IPS-NIHi11 (cell line): ENCODE measurements at regions not wholly inside any gene's neighbourhood (a gene's known extent, or its start where the extent isn't known, plus 50 kb on each side); places are given as distances from the start of the nearest gene placed in this dataset.

Experiments
- DNase-seq: peaks from one replicate; pipeline ENCODE4 v3.0.0; 2012; ENCODE audit warnings: mixed read lengths, low spot score

GRCh38 chr1:5379176-5379759, 613.0 kb downstream of the NPHP4 start:
- DNase-seq: no peak

DNA sequence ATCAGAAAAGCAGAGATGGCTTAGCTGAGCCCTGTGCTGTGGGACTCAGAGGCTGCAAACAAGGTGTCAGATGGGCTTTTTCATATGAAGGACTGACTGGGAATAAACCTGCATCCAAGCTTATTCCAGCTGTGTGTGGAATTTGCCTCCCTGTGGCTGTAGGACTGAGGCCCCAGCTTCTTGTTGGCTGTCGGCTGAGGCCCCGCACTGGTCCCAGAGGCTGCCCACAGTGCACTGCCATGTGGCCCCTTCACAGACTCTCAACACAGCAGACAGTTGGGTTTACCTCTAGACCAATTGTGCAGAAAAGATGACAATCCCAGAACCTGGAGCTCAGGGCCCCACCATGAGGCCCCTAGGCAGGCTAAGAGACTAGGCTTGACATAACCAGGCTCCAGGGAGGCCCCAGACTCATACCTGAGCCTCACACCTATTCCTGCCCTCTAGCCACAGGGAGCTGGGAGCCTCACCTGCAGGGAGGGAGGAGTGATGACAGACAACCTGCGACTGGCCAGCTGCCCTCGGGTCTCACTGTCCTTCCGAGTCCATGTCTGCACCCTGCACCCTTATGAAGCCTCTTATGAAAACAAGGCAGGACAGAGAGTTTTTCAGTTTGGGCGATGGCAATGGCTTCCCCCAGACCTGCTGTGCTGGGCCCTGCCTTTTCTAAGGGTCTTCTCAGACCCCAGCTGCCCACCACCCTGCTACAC, 615.5 kb downstream of the NPHP4 start:
- no peak for DNase-seq

DNA sequence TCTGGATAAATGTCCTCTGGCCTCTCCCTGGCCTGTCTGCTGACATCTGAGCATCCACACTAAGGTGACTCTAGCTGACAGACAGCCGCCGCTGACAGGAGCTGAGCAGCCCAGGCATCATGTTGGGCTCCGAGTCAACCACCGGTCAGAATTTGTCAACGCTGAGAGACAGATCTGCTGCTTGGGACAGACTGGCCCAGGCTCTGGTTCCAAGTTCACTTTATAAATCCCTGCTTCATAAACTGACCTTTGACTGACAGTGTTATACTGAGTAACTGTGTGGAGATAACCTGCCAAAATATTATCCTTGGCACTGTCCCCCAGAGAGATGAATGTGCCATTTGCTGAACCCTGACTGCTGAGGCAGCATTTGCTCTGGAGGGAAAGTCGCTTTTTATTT, 616.7 kb downstream of the NPHP4 start:
- no peak for DNase-seq

GRCh38 chr1:5374192-5374591, 618.0 kb downstream of the NPHP4 start:
- DNase-seq: no peak

DNA sequence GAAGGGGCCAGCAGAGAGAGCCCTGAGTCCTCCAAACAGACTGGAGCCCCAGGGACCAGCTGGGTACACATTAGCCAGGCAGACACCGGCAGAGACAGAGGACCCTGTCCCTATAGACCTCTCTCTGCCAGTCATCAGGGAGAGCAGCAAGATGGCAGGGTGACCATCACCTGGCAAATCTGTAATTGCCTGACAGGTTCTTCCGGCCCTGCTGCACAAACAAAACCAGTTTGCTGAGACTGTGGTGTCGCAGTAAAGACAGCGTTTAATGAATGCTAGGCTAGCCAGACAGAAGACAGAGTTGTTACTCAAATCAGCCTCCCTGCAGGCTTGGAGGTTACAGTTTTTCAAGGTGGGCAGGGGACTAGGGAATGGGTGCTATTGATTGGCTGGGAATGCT, 618.9 kb downstream of the NPHP4 start:
- DNase-seq: no peak

- DNase-seq: no peak
These were observed 621.0 kb downstream of the NPHP4 start for GRCh38 chr1:5371270-5371669.

DNA sequence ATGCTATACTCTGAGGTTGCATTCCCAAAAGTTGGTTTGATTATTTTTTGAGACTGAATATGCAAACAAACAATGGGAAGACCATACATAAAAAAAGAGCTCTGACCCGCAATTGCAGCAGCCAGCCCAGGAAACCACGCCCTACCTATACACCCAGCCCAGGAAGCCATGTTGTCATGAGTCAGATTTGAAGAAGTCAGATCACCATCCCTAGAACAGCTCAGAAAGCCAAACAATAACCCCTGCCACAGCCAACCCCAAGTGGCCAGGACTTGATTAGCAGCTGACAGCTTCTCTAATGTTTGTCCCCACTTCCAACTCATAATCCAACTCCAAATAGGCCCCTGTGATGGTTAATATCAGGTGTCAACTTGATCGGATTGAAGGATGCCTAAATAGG, 621.9 kb downstream of the NPHP4 start:
- no peak for DNase-seq

DNA sequence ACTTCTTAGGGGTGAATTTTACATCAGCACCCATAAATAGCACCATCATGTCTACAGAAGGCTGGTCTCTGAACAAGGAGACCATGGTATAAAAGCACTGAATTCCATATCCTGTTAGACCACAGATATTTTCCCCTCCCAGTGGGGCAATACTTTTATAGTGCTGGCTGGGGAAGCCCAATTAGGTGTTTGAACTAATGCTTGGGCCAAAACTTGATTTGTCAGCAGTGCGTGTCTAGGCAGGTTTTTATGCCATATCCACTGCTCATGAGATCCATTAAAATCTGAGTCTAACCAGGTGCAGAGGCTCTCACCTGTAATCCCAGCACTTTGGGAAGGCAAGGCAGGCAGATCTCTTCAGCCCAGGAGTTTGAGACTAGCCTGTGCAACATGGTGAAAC, 623.0 kb downstream of the NPHP4 start:
- no peak for DNase-seq

DNA sequence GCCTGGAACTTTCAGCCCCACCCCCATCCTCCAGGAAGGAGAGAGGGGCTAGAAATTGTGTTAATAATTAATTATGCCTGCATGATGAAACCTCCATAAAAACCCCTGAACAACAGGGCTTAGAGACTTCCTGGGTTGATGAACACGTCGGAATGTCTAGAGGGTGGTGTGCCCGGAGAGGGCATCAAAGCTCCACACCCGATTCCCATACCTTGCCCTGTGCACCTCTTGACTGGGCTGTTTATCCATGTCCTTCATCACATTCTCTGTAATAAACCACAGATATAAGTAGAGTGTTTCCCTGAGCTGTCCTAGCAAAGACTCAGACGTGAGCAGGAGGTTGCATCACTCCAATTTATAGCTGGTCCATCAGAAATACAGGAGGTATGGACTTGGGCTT, 624.0 kb downstream of the NPHP4 start:
- DNase-seq: no peak

- no peak for DNase-seq
These were observed 624.9 kb downstream of the NPHP4 start for GRCh38 chr1:5367306-5367705.

- DNase-seq: no peak
These were observed 626.5 kb downstream of the NPHP4 start for GRCh38 chr1:5365751-5366150.

DNA sequence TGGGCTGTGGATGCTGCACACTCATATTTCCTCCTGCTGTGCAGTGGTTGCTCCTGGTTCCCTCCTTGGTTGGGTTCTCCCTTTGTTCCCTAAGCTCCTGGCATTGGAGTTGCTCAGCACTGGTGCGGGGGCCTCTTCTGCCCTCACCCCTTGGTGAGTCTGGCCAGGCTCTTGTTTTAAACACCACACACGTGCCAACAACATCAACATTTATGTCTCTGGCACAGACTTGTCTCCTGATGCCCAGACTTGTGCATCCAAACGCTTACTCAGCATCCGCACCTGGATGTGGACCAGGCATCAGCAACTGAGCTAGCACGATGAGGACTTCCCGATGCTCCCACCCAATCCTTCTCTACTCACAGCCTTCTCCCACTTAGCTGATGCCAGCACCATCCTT, 627.6 kb downstream of the NPHP4 start:
- no peak for DNase-seq

- DNase-seq: no peak
These were observed 637.5 kb downstream of the NPHP4 start for GRCh38 chr1:5354681-5355080.

DNA sequence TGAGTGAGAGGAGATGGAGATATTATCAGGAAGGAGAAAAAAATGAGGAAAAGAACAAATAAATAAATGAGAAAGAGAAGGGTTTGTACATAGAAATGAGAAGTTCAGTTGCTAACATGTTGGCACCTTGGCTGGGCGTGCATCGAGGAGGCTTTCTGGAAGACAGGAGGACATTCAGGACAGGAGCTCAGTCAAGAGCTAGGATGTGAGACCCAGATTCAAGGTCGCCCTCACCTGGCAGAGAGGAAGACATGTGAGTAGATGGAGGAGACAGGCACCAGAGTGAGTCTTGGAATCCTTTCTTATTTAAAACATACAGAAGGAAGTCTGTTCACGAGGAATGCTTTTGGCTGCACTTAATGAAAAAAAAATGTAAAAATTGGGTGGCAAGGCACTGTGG, 640.9 kb downstream of the NPHP4 start:
- no peak for DNase-seq

DNA sequence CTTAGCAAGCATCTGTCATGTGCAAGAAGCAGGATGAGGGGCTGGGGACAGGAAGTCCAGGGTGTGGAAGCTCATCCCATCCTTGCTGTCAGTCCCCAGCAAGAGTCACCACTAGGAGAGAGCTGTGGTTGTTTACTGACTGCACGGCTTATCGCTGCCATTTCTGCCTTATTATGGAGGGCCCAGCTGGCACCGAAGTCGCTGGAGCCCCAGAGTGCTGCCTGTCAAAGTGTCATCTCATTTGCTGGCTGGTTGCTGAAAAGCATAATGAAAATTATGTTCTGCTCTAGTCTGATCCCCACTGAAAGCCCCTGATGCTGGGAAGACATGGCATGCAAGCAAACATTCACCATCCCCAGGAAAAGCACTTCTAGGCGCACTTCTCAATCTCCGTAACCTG, 642.7 kb downstream of the NPHP4 start:
- no peak for DNase-seq

DNA sequence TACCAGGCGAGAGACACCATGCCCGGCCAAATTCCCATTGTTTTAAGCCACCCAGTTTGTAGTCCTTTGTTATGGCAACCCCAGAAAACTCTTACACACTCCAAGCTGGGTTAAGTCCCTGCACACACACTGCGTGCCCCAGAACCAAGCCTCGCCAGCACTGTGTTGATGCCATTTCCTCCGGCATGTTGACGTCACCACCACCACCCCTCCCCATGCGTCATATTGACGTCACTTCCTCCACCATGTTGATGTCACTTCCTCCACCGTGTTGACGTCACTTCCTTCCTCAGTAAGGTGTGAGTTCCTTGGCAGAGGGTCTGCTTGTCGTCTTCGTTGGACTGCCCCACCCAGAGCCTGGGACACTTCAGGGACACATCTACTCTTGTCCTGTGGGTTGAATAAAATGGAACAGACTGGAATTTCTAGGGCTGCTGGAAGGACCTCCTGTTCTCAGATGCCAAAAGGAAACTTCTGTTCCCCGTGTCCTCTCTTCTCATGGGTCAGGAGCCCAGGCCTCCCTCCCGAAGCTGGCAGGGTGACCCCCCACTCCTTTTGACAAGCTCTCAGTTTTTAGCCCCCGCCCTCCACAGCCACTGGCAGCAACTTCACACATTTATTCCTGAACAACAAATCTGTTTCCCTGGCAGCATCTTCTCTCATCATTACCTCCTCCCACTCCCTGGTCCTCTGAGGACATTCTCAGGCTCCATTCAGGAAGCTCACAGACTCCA, 643.3 kb downstream of the NPHP4 start:
- DNase-seq: no peak

- no peak for DNase-seq
These were observed 644.5 kb downstream of the NPHP4 start for GRCh38 chr1:5347726-5348125.

DNA sequence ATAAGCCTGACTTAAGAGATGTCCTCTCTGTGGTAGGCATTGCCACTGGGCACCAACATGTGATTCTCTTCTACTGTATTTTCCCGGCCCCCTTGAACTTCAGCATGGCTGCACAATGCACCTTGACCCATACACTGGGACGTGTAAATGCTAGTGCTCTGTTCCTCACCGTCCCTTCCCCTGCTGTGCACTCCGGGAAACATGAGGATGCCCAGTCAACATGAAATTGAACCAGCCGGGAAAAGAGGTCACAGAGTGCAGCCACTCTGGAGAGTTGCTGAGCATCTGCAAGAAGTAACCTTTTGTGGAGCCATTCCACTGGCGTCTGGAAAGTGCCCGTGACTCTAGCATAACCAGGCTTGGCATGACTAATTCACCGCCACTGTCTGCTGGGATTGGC, 646.7 kb downstream of the NPHP4 start:
- DNase-seq: no peak

- DNase-seq: no peak
These were observed 648.8 kb downstream of the NPHP4 start for GRCh38 chr1:5343256-5344020.

- no peak for DNase-seq
These were observed 649.4 kb downstream of the NPHP4 start for GRCh38 chr1:5342830-5343229.

GRCh38 chr1:5342172-5342571, 650.1 kb downstream of the NPHP4 start:
- no peak for DNase-seq

- DNase-seq: no peak
These were observed 650.8 kb downstream of the NPHP4 start for GRCh38 chr1:5341471-5341870.
